NCI-H2227 (cell line): ENCODE measurements at regions not wholly inside any gene's neighbourhood (a gene's known extent, or its start where the extent isn't known, plus 50 kb on each side); places are given as distances from the start of the nearest gene placed in this dataset.
"Not testable (repeated sequence)": the region's sequence is repeated elsewhere in the genome, so short reads cannot be mapped to it uniquely, and the experiment has no call there.

ENCODE experiments used
- DNase-seq: peaks from one replicate; lab custom pipeline; 2025; ENCODE audit not compliant: unreplicated experiment; lab: John Stamatoyannopoulos, UW

DNA sequence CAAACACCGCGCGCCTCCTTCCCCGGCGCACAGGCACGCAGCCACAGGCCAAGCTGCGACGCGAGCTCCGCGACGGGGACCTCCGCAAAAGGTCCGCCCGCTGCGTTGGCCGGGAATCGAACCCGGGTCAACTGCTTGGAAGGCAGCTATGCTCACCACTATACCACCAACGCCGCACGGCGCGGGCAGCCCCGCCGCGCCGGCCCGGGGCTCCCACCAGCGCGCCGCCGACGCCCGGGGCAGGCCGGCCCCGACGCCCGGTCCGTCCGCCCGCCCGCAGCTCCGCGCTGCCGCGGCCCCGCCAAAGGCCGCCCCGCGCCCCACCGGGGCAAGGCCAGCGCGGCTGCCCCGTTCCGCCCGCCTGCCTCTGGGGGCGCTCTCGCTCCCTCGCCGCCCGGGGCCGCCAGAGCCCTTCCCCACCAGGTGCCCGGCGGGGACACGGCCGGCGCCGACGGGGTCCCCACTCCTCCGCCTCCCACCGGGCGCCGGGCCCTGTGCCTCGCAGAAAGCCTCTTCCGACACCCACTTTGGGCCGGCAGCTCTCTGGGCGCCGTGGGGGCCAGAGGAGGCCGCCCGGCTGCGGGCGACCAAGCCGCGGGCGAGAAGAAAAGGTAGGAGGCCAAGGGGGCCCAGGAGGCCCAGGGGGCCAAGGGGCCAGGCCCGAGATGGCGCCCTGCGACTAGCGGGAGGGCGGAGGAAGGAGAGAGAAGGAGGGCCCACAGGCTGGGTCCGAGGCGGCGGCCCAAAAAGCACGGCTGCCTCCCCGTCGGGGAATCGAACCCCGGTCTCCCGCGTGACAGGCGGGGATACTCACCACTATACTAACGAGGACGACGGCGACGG, 50.2 kb upstream of the FCGR2A start:
- not testable (repeated sequence) for DNase-seq

DNA sequence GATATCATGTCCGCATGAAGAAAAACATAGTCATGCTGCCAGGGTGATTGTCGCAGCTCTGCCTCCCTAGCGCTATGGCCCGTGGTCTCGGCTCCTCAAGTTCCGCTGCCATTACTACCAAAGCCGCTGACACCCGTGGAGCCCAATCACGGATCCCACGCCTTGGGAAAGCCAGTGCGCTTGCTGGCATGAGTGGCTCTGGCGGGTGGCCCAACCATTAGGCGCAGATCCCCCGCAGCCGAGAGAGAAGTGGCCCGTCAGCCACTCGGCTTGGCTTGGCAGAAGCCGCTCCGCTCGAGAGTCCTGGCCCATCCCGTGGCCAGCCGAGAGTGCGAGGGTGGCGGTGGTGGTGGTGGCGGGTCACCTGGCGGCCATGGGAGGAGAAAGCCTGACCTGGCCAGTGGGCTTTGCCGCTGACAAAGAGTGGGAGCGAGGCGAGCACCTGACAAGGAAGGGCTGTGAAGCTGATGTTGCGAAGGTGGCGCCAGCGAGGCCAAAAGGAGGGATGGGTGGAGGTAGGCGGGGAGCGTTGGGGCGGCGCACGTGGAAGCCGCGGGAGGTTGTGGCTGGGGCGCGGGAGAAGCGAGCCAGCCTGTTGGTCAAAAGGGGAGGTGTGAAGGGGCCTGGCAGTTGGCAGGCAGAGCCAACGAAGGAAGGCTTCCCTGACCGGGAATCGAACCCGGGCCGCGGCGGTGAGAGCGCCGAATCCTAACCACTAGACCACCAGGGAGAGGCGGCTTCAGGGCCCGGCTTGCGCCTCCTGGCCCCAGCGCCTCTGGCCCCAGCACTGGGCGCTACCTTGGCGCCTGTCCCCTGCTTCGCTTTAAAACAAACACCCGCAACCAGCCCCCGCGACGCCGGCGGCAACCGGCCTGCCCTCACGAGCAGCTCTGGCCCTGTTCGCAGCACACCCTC, 51.0 kb upstream of the FCGR2A start:
- DNase-seq: not testable (repeated sequence)

DNA sequence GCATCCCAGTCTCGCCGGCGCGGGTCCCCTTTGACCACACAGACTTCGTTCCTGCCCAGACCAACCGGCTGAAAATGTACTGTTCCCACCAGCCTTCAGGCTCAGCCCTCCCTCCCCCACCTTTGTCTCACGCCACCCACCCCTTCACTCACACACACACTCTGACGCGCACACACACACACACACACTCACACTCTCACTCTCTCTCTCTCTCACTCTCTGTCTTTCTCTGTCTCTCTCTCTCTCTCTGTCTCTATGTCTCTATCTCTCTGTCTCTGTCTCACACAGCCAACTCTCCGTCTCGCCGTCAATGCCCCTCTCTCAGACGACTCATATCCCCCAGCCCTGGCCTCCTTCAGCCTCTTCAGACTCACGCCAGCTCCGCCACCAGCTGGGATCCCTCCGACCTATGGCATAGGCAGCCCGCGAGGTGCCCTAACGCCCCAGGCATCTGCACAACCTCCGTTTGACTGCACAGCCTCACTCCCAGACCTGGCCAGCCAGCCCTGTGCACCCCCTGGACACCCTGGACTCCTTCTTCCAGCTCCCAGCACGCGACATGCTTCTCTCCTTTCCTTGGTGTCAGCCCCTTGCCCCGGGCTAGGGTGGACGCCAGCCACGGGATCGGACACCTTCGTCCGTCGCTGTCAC, 53.4 kb upstream of the FCGR2A start:
- not testable (repeated sequence) for DNase-seq

DNA sequence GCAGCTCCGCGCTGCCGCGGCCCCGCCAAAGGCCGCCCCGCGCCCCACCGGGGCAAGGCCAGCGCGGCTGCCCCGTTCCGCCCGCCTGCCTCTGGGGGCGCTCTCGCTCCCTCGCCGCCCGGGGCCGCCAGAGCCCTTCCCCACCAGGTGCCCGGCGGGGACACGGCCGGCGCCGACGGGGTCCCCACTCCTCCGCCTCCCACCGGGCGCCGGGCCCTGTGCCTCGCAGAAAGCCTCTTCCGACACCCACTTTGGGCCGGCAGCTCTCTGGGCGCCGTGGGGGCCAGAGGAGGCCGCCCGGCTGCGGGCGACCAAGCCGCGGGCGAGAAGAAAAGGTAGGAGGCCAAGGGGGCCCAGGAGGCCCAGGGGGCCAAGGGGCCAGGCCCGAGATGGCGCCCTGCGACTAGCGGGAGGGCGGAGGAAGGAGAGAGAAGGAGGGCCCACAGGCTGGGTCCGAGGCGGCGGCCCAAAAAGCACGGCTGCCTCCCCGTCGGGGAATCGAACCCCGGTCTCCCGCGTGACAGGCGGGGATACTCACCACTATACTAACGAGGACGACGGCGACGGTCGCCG, 57.4 kb upstream of the FCGR2A start:
- DNase-seq: not testable (repeated sequence)

DNA sequence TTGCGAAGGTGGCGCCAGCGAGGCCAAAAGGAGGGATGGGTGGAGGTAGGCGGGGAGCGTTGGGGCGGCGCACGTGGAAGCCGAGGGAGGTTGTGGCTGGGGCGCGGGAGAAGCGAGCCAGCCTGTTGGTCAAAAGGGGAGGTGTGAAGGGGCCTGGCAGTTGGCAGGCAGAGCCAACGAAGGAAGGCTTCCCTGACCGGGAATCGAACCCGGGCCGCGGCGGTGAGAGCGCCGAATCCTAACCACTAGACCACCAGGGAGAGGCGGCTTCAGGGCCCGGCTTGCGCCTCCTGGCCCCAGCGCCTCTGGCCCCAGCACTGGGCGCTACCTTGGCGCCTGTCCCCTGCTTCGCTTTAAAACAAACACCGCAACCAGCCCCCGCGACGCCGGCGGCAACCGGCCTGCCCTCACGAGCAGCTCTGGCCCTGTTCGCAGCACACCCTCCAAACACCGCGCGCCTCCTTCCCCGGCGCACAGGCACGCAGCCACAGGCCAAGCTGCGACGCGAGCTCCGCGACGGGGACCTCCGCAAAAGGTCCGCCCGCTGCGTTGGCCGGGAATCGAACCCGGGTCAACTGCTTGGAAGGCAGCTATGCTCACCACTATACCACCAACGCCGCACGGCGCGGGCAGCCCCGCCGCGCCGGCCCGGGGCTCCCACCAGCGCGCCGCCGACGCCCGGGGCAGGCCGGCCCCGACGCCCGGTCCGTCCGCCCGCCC, 58.1 kb upstream of the FCGR2A start:
- DNase-seq: not testable (repeated sequence)

DNA sequence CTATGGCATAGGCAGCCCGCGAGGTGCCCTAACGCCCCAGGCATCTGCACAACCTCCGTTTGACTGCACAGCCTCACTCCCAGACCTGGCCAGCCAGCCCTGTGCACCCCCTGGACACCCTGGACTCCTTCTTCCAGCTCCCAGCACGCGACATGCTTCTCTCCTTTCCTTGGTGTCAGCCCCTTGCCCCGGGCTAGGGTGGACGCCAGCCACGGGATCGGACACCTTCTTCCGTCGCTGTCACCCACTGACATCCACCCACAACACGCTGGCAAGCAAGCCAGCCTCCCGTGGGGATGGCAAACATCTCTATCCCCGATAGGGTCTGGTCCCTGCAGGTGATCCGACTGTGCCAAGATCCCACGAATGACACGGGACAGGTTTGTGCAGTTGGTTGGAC, 60.5 kb upstream of the FCGR2A start:
- DNase-seq: not testable (repeated sequence)

DNA sequence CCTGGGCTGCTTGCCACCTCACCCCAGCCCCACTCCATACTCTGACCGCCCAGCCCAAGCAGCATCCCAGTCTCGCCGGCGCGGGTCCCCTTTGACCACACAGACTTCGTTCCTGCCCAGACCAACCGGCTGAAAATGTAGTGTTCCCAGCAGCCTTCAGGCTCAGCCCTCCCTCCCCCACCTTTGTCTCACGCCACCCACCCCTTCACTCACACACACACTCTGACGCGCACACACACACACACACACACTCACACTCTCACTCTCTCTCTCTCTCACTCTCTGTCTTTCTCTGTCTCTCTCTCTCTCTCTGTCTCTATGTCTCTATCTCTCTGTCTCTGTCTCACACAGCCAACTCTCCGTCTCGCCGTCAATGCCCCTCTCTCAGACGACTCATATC, 61.0 kb upstream of the FCGR2A start:
- DNase-seq: not testable (repeated sequence)

DNA sequence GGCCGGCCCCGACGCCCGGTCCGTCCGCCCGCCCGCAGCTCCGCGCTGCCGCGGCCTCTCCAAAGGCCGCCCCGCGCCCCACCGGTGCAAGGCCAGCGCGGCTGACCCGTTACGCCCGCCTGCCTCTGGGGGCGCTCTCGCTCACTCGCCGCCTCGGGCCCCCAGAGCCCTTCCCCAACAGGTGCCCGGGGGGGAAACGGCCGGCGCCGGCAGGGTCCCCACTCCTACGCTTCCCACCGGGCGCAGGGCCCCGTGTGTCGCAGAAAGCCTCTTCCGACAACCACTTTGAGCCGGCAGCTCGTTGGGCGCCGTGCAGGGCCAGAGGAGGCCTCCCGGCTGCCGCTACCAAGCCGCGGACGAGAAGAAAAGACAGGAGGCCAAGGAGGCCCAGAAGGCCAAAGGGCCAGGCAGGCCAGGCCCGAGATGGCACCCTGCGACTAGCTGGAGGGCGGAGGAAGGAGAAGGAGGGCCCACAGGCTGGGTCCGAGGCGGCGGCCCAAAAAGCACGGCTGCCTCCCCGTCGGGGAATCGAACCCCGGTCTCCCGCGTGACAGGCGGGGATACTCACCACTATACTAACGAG, 64.9 kb upstream of the FCGR2A start:
- no peak for DNase-seq

DNA sequence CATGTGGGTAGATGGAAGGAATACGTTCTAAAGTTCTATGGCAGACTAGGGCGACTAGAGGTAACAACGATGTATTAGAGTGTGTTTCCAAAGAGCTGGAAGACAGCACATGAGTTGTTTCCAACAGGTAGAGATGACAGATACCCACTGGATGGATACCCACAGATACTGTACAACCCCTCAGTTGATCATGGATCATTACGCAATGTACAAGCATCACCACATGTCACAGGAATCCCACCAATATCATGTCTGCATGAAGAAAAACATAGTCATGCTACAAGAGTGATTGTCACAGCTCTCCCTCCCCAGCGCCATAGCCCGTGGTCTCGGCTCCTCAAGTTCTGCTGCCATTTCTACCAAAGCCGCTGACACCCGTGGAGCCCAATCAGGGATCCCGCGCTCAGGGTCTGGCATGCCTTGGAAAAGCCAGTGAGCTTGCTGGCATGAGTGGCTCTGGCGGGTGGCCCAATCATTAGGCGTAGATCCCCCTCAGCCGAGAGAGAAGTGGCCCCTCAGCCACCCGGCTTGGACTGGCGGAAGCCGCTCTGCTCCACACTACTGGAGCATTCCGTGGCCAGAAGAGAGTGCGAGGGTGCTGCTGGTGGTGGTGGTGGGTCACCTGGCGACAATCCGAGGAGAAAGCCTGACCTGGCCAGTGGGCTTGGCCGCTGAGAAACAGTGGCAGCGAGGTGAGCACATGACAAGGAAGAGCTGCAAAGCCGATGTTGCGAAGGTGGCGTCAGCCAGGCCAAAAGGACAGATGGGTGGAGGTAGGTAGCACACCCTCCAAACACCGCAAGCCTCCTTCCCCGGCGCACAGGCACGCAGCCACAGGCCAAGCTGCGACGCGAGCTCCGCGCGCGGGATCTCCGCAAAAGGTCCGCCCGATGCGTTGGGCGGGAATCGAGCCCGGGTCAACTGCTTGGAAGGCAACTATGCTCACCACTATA, 65.7 kb upstream of the FCGR2A start:
- no peak for DNase-seq

DNA sequence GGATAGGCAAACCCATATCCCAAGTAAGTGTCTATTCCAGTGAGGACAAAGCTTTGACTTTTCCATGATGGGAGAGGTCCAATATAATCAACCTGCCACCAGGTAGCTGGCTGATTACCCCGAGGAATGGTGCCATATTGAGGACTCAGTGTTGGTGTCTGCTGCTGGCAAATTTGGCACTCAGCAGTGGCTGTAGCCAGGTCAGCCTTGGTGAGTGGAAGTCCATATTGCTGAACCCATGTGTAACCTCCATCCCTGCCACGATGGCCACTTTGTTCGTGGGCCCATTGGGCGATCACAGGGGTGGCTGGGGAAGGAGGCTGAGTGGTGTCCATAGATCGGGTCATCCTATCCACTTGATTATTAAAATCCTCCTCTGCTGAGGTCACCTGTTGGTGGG, 65.5 kb upstream of the CFAP126 start:
- not testable (repeated sequence) for DNase-seq

DNA sequence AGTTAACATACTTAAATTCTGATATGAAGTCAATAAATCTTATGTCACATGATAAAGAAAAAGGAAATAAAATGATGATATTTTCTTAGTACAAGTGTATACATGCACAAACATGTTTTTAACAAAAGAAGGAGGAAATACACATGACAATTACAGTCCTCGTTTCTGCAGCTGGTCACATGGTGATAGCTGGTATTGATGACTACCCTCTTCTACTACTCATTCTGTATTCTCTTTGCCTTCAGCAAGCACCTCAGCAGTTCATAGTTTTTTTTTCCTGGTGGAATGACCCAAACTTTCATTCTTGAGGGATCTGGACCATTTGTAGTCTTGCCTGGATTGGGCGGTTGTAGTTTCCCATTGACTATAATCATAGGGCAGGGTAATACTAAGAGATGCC, 64.4 kb upstream of the CFAP126 start:
- DNase-seq: no peak

DNA sequence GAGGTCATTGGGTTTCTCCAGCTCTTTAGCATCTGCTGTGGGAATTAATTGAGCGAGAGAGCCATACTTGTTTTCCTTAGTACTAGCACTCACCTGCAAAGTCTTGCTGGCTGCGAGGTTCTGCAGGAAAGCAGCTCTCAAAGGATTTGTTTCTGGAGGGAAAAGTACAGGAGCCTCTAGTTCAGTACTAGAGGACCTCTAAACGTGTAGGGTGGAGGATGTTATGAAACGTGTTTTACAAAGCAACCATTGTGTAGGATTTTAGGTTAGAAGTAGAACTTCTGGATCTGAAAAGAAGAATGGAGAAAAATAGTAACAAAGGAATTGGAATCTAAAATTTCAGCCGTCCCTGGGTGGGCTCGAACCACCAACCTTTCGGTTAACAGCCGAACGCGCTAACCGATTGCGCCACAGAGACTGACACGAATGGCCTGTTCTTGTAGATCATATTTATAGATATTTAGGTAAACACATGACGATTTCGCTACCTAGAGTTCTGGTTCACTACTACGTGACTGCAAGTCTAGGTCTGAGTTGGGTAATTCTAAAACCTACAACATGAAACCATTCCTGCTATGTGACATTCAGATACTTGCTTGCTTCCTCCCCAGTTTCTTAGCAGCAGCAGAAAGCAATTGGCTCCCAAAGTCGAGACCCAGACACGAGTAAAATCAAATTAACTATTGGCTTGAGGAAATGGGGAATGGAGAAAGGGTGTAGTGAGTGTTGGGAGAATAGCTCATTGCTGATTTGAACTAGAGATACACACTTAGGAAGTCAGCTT, 60.2 kb upstream of the CFAP126 start:
- DNase-seq: no peak

DNA sequence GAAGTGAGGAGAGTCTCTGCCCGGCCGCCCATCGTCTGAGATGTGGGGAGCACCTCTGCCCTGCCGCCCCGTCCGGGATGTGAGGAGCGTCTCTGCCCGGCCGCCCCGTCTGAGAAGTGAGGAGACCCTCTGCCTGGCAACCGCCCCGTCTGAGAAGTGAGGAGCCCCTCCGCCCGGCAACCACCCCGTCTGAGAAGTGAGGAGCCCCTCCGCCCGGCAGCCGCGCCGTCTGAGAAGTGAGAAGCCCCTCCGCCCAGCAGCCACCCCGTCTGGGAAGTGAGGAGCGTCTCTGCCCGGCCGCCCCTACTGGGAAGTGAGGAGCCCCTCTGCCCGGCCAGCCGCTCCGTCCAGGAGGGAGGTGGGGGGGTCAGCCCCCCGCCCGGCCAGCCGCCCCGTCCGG, 55.2 kb upstream of the CFAP126 start:
- DNase-seq: not testable (repeated sequence)

DNA sequence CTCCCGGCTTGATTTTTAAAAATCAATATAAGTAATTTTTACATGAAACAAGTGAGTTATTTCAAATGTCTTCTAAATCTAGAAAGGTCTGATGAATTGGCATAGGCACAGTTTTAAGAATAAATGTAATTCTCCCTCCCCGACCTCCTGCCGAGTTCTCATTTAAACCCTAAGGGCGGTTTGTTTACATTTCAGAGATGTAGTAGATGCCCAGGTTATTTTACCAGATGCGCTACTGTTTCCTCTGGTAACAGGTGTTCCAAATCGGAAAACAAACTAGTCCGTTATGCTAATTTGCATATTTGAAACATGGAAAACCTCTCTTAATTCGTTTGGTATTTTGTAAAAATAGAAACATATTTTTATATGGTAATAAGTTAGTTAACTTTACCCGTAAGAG, 53.8 kb upstream of the CFAP126 start:
- DNase-seq: peak; percentile 29

DNA sequence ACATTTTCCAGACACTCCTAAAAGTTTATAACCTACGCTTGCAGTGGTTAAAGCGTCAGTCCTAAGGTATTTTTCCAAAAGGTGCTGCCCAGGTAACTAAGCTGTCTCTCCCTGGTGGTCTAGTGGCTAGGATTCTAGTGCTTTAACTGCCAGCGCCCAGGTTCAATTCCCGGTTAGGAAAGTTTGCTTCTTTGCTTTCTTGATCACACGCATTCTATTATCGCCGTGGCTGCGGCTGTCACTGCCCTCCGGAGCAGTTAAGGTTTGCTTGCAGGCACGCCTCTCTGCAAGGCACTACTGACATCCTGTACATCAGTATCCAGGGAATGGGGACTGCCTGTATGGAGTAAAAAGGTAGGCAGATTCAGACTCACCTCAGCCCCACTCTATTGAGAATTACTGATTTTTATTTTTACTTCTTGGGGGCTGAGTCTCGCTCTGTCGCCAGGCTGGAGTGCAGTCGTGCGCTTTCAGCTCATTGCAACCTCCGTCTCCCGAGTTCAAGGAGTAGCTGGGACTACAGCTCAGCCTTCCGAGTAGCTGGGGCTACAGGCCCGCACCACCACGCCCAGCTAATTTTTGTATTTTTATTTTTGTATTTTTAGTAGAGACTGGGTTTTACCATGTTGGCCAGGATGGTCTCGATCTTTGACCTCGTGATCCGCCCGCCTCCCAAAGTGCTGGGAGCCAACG, 53.2 kb upstream of the CFAP126 start:
- peak; percentile 64 for DNase-seq

DNA sequence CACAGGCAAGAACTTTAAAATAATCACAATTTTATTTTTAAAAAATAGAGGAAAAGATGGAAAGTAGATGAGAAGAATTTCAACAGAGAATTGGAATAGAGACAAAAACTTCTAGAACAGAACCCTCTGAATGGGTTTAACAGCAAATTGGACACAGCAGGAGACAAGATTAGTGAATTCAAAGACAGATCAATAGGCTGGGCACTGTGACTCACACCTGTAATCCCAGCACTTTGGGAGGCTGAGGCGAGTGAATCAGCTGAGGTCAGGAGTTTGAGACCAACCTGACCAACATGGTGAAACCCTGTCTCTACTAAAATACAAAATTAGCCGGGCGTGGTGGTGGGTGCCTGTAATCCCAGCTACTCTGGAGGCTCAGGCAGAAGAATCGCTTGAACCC, 49.9 kb upstream of the CFAP126 start:
- not testable (repeated sequence) for DNase-seq
